SK-N-SH treated with all-trans-retinoic acid at 6 μM for 48 hours (cell line): ENCODE measurements at regions not wholly inside any gene's neighbourhood (a gene's known extent, or its start where the extent isn't known, plus 50 kb on each side); places are given as distances from the start of the nearest gene placed in this dataset.

ENCODE experiments used
- GLIS3 ChIP-seq: fragments of 250-450 bp; sonication (Bioruptor Pico); IDR thresholded peaks from 2 replicates; pipeline ENCODE4 v1.5.0; 2020; ENCODE audit warnings: mild to moderate bottlenecking, moderate library complexity
- ISL1 ChIP-seq: fragments of 250-450 bp; sonication (Bioruptor Pico); IDR thresholded peaks from 2 replicates; pipeline ENCODE4 v2.1.2; 2022; ENCODE audit warnings: mild to moderate bottlenecking, moderate library complexity
- ZFP3 ChIP-seq: fragments of 250-450 bp; sonication (Bioruptor Pico); IDR thresholded peaks from 2 replicates; pipeline ENCODE4 v1.5.0; 2020; ENCODE audit warnings: mild to moderate bottlenecking, moderate library complexity
- ZFP30 ChIP-seq: fragments of 450-650 bp; formaldehyde crosslinking; IDR thresholded peaks from 2 replicates; pipeline ENCODE4 v1.5.0; 2022; ENCODE audit warnings: mild to moderate bottlenecking, moderate library complexity
- ZNF8 ChIP-seq: fragments of 450-650 bp; formaldehyde crosslinking; IDR thresholded peaks from 2 replicates; pipeline ENCODE4 v1.5.0; 2020; ENCODE audit warnings: mild to moderate bottlenecking, moderate library complexity
- TF ChIP-seq, protein P1 (sequence below): fragments of 250-450 bp; sonication (Bioruptor Pico); IDR thresholded peaks from 2 replicates; pipeline ENCODE4 v1.8.0; 2020; ENCODE audit warnings: mild to moderate bottlenecking, moderate library complexity, borderline replicate concordance
- TF ChIP-seq, protein P2 (sequence below): fragments of 250-450 bp; sonication (Bioruptor Pico); IDR thresholded peaks from 2 replicates; pipeline ENCODE4 v1.8.0; 2021; ENCODE audit warnings: low read depth, mild to moderate bottlenecking, moderate library complexity, borderline replicate concordance
- TF ChIP-seq, protein P3 (sequence below): fragments of 250-450 bp; sonication (Bioruptor Pico); IDR thresholded peaks from 2 replicates; pipeline ENCODE4 v1.5.1; 2020; ENCODE audit warnings: low read depth, mild to moderate bottlenecking, moderate library complexity

DNA sequence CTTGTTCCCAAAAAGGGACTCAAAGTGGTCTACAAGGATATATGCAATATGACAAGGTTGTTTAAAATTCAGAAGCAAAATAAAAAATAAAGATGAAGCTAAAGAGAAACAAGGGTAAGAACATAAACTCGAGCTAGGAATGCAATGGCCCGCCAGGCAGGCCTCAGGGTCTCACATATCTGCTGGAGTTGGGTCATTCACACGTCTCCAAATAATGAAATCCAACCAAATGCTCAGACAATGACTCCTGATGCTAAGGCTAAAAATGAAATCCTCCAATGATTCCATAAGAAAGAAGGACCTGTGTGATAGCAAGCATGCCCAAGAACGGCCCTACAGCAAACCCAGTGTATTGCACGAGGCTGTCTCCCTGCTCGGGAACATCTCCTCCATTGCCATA, 153.3 kb upstream of the ETS2 start:
- TF ChIP-seq ZFP30 (CRISPR knock-in tag) (no peak), GLIS3 (CRISPR knock-in tag) (no peak), ISL1 (CRISPR knock-in tag) (no peak), ZFP3 (CRISPR knock-in tag) (no peak), ZNF8 (CRISPR knock-in tag) (no peak)
- TF ChIP-seq, protein P1, sequence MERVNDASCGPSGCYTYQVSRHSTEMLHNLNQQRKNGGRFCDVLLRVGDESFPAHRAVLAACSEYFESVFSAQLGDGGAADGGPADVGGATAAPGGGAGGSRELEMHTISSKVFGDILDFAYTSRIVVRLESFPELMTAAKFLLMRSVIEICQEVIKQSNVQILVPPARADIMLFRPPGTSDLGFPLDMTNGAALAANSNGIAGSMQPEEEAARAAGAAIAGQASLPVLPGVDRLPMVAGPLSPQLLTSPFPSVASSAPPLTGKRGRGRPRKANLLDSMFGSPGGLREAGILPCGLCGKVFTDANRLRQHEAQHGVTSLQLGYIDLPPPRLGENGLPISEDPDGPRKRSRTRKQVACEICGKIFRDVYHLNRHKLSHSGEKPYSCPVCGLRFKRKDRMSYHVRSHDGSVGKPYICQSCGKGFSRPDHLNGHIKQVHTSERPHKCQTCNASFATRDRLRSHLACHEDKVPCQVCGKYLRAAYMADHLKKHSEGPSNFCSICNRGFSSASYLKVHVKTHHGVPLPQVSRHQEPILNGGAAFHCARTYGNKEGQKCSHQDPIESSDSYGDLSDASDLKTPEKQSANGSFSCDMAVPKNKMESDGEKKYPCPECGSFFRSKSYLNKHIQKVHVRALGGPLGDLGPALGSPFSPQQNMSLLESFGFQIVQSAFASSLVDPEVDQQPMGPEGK (CRISPR knock-in tag), result no peak
- TF ChIP-seq, protein P2, sequence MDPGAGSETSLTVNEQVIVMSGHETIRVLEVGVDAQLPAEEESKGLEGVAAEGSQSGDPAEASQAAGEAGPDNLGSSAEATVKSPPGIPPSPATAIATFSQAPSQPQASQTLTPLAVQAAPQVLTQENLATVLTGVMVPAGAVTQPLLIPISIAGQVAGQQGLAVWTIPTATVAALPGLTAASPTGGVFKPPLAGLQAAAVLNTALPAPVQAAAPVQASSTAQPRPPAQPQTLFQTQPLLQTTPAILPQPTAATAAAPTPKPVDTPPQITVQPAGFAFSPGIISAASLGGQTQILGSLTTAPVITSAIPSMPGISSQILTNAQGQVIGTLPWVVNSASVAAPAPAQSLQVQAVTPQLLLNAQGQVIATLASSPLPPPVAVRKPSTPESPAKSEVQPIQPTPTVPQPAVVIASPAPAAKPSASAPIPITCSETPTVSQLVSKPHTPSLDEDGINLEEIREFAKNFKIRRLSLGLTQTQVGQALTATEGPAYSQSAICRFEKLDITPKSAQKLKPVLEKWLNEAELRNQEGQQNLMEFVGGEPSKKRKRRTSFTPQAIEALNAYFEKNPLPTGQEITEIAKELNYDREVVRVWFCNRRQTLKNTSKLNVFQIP (CRISPR knock-in tag), result no peak
- TF ChIP-seq, protein P3, sequence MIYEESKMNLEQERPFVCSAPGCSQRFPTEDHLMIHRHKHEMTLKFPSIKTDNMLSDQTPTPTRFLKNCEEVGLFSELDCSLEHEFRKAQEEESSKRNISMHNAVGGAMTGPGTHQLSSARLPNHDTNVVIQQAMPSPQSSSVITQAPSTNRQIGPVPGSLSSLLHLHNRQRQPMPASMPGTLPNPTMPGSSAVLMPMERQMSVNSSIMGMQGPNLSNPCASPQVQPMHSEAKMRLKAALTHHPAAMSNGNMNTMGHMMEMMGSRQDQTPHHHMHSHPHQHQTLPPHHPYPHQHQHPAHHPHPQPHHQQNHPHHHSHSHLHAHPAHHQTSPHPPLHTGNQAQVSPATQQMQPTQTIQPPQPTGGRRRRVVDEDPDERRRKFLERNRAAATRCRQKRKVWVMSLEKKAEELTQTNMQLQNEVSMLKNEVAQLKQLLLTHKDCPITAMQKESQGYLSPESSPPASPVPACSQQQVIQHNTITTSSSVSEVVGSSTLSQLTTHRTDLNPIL (CRISPR knock-in tag), result no peak
